GM21526 (cell line): ENCODE measurements at regions not wholly inside any gene's neighbourhood (a gene's known extent, or its start where the extent isn't known, plus 50 kb on each side); places are given as distances from the start of the nearest gene placed in this dataset.
"Not testable (repeated sequence)": the region's sequence is repeated elsewhere in the genome, so short reads cannot be mapped to it uniquely, and the experiment has no call there.

ENCODE experiments used
- ATAC-seq: cut with Tn5 transposase; IDR thresholded peaks from one replicate; pipeline ENCODE4 v1.9.1; 2021; ENCODE audit warnings: moderate library complexity; ENCODE audit not compliant: unreplicated experiment, low FRiP score

DNA sequence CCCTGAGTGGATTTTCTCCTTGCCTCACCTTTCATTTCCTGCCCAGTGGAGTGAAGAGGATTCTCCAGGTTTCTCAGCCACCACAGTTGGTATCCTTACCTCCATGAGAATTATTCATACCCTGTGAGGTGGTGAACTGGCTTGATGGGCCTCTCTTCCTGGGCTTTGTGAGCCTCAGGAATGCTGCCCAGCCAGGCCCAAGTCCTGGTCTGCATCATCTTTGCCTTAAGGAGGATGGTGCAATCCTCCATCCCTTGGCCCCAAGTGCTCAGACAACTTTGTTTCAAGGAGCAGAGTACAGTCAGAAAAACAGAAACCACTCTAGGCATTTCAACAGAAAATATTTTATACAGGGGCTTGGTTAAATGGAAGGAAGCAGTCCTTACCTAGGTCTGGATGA is 114.2 kb upstream of the CADM1 start:
- ATAC-seq, result no peak

DNA sequence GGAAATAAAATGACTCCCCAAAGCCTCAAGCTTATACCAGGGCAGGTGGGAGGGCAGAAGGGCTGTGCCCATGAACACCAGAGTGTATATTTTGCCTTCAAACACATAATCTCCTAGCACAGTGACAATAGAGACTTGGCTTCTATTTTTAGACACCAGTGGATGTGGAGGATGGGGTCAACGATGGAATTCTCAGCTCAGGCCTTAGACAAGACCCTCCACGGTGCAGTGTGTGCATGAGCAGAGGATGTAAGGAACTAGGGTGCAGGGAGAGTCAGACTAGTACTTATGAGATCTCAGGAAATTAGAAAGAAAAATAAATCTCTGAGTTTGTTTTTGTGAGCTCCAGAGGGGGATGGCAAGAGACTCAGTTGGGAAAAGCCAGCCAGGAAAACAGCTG is 113.6 kb upstream of the CADM1 start:
- ATAC-seq, result no peak

DNA sequence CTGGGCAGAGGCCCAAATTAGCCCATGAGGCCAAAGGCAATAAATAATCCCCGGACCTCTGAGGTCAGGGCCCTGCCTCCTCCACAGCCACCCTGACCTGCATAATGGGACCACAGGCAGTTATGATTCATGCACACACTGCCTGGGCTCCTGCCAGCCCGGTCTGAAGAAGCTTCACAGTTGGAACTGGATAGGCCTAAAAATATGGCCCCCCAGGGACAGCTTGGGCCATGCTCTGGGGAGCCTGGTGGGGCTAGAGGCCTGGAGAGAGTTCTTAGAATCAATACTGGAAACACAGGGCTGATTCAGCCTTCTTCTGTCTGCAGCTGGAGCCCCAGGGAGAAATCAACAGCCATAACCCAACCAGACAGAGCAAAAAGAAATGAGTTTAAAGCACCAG is 112.8 kb upstream of the CADM1 start:
- no peak for ATAC-seq

DNA sequence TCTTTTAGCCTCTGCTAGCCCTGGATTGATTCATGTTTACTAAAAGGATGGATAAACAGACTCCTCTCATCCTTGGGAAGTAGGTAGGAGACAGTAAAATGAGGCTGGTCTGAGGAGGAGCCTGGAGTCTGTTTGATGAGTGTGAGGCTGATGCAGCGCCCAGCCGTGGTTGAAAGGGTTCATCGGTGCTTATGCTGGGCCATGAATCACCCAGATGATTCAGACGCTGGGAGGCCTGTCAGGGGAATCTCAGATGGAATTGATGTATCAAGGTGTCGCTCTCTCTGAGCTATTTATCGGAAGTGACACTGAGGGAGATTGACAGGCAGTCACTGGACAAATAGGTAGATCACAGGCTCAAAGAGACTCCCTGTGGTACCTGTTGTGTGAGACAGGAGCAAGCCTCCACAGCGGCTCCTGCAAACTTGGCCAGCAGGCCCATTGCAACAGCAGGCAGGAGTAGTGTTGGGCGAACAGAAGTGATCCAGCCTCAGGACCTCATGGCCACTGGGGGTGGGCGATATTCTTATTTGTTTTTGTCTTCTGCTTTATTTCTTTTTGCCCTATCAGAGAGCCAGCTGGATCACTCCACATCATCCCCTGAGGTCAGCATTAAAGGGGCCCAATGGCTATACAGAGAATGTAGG is 109.9 kb upstream of the CADM1 start:
- no peak for ATAC-seq

DNA sequence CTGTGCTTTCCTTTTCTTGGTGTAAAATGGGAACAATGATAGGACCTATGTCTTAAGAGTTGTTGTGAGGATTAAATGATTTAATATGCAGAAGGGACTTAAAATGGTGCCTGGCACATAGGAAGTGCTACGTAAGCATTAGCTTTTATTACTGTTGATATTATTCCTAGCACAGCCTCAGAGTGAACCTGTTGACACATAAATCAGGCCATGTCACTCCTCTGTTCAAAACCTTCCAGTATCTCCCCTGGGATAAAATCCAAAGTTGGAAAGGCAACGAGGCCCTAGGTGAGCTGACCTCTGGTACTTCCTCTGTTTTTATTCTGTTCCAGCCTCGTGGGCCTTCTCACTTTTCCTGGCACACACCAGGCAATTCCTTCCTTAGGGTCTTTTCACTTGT is 108.8 kb upstream of the CADM1 start:
- no peak for ATAC-seq

DNA sequence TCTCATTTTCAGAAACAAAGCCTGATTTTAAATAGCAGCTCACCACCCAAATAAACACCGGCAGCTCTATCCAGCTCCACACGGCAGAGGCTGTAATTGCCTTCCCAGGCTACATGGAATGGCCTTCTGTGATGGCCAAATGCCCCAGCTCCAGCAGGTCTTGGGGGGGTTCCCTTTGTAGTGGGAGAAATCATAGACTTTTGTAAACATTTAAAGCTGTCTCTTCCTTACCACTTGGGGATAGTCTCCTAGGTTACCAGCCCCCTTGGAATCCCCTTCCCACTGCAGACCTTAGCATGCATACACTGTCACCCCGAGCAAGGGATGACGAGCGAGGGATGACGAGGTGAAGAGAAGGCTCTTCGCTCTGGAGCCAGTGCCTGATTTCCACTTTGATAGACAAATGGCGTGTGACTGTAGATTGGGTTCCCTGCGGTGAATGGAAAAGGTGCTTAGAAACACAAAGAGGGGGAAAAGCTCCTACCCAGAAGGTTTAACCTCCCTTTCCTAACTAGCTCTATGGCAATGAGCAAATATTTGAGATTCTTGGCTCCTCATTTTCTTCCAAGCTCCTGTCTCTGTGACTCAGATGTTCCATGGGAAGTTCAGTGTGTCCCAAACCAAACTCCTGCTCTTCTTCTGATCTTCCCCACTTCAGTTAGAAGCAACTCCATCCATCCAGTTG is 108.0 kb upstream of the CADM1 start:
- no peak for ATAC-seq

DNA sequence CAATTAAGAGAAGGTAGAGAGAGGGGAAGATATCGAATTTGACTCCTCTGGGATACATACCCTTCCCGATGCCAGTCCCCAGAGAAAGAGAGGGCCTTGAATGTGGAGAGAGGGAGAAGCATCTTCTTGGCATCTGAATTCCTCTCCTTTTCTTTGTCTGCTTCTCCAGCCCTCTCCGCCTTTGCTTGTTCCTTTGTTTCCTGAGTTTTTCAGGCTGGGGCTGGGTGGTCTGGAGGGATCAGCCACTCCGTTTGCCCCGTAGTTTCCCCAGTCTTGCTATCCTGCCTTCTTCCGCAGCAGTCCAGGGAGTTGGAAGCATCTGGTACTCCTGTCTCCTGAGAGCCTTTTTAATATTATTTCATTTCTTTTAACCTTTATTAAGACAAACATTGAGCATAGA is 107.1 kb upstream of the CADM1 start:
- ATAC-seq, result no peak

DNA sequence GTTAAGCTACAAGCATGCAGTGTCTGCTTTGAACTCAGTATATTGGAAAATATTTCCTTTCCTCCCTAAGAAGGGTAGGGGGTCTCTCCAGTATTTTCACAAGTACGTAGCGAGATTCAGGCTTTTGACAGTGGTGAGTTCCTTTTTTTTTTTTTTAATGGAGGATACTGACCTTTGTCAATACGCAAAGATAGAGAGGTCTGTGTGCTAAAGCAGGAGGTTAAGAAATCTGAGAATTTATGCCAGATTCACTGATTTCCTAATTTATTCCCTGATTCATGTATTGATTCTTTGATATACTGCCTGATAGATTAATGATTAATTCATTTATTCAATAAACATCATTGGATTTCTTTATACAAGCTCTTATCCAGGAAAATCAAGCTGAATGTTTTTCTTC is 106.7 kb upstream of the CADM1 start:
- ATAC-seq, result no peak

DNA sequence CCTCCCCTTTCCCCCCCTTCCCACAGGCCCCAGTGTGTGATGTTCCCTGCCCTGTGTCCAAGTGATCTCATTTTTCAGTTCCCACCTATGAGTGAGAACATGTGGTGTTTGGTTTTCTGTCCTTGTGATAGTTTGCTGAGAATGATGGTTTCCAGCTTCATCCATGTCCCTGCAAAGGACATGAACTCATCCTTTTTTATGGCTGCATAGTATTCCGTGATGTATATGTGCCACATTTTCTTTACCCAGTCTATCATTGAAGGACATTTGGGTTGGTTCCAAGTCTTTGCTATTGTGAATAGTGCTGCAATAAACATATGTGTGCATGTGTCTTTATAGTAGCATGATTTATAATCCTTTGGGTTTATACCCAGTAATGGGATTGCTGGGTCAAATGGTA is 106.0 kb upstream of the CADM1 start:
- ATAC-seq, result not testable (repeated sequence)

DNA sequence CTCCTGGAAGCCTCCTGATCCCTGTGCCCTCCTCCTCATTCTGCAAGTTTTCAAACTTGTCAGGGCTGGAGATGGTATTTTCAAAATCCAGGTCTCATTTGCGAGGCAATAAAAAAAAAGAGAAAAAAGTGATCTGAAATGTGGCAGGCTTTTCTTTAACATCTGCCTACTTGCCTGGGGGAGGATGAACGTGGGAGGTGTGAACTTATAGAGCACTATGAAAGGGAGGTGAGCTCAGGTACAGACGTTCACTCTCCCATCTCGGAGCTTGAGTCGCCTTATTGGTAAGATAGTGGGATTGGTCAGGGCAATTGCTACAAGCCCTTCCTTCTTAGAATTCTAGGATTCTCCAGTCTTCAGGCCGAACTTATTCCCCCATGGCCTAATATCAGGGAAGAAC is 104.8 kb upstream of the CADM1 start:
- no peak for ATAC-seq

DNA sequence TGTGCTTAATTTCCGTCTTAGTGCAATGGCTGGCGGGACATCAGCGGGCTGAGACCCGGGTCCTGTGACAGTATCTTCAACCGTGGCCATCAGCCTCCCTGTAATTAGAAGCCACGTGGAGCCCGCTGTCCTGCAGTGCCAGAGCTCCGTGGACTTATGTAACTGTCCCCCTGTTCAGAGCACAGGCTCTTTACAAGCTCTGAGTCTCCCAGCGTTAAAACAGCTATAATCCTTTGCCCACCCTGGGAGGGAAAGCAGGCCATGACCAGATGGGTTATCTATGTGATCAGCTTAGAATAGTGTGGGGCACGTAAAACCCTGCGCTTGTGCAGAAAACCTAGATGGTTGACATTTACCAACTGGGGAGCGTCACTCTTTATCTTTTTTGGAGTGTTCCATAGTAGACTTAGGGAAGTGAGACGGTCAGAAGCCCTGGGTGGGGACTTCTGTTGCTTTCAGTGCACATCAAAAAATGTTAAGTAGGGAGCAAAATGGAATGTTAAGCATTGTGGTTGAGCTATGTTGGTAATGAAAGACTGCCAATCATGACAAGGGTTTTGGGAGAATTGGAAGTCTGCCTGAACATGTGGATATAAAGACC is 103.5 kb upstream of the CADM1 start:
- ATAC-seq, result no peak

DNA sequence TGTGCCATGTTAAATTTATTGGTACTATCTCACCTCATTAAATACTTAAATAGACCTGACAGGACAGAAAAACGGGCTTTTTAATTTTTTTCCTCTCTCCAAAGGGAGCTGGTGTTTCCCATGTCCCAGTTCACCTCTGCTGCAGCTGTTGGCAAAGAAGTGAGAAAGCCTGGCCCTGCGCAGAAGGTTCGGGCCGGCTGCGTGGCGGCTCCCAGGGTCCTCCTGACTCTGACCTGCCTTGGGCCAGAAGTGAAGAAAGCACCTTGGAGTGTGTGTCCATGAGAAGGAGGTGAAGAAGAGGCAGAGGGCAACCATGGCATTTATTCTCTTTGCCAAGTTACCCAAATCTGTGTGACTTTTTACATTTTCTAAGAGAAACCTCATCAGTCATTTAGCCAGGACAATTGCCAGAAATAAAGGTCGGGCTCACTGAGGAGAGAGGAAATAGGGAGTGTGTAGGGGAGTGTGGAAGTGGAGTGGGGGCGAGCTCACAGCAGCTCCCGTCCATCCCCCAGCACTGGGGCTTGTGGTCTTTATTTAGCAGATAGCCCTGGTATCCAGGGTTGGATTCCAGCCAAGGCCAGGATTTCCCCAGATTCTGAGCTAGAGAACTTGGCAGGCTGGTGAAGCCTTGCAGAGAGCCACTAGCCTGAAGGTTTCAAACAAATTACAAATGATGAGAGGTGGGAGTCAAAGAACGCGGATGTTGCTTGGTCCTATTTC is 102.4 kb upstream of the CADM1 start:
- no peak for ATAC-seq

DNA sequence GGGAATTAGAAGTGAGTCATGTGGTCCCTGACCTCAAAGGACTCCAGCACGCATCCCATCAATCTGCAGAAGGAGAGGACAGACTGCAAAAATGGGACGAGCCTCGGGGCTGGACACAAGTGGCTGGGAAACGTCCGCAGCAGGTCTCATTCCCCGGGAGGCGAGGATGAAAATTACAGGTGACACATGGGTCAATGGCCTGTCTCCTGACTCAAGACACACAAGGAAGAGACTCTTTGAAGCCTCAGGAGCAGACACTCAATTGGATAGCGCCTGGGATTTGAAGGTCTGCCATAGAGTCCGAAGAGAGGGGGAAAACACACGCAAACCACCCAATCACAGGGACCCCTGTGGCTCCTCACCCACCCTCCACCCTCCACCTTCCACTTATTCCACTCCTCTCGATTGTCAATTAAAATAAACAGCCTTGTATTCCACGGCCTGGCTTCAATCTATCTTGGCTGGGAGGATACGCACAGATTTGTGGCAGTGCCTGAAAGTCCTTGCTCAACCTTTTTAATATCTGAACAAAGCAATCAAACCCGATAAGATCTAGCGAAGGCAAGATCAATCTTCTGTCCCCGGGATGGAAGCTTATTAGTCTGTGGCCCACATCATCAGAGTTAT is 101.8 kb upstream of the CADM1 start:
- ATAC-seq, result no peak

DNA sequence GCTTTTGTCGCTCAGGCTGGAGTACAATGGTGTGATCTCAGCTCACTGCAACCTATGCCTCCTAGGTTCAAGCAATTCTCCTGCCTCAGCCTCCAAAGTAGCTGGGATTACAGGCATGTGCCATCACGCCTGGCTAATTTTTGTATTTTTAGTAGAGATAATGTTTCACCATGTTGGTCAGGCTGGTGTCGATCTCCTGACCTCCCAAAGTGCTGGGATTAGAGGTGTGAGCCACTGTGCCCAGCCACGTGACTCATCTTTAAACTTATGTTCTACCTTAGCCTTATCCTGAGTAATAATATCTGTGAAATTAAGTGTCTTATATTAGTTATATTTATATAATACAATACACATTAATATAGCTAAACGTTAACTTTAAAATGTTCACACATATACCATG is 101.2 kb upstream of the CADM1 start:
- ATAC-seq, result not testable (repeated sequence)

DNA sequence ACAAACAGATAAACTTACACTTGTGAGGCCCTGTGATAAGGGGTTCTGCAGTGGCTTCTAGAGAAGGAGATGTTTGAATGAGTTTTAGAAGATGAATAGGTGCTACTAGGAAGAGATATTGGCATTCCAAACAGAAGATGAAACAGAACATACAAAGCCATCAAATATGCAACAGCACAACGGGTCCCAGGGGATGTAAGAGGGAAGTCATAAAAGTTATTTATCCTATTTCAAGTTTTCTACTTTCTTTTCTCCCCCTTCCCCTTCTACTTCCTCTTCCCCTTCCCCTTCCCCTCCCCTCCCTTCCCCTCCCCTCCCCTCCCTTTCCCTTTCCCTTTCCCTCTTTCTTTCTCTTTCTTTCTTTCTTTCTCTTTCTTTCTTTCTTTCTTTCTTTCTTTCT is 94.9 kb upstream of the CADM1 start:
- ATAC-seq, result no peak

DNA sequence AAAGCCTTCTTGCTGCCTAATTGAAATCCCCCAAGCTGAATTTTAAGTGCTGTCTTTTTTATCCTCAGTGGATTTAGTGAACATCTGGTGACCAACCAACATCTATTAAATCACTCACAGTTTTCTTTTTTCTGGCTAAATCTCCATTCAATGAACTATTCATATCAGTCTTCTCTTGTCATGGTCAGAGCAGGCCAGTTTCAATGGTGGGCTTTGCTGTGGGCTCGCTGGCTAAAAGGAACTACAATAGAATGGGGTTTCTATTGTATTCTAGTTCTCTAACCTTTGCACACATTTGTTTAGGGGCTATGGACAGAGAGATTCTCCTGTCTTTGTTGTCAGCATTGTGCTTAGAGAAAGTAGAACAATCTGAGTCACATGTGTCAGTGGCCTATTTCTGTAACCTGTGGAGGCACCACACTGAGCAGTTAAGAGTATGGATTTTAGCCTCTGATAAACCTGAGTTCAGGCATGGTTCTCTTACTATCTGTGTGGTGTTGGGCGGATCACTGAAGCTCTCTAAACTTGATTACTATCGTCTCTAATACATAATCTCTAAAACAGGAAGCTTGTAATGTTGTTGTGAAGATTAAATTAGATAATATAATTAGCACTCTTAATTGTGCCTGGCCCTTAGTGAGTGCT is 94.2 kb upstream of the CADM1 start:
- no peak for ATAC-seq

DNA sequence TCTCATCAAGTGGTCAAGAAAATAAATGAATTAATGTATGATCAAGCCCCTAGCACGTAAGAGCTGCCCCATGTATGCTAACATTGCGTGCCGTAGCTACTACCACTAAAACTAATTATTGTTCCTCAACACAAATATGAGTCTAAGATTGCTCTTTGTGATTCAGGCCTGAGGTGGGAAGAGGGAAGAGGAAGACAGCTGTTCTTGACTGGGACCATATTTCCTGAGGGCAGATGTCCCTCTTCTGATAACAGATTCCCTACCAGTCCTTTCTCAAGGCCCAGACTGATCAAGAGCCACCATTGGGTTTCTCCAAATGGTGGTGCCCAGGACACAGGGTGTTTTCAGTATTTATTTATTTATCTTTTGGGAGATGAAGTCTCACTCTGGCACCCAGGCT is 87.2 kb upstream of the CADM1 start:
- no peak for ATAC-seq

DNA sequence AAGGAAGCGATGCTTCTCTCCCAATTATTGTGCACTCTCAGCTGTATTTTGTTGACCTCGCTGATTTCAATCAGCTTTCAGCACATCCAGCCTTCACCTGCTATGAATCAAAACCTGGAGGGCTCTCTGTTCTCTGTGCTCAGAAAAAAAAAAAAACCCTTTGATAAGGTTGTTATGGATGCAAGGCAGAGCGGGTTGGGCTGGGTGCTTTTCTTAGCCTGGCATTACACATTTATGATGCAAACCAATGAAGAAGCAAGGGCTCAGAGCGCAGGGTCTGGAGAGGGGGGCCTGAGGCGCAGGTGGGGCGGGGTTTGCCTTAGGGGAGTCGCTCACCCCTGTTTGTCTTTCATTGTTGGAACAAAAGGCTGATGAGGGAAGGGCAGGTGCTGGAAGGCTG is 86.0 kb upstream of the CADM1 start:
- ATAC-seq, result no peak

DNA sequence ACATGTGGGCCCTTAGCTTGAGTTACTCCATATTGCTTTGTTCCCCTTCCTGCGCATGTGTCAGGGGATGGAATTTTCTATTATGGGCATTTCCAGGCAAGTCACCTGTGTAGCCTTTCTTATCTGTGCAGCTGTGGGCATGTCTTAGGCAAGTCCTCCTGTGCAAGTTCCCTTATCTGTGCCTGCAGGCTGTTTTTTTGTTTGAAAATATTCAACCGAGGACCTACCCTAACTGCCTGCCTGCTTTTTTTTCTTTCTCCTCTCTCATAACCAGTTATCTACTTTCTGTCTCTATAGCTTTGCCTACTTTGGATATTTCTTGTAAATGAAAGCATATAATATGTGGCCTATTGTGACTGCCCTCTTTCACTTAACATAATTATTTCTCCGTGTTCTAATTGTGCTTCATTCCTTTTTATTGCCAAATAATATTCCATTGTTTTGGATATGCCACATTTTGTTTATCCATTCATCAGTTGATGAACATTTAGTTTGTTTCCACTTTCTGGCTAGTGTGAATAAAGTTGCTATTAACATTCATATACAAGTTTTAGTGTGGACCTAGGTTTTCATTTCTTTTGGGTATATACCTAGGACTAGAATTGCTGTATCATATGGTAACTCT is 83.6 kb upstream of the CADM1 start:
- ATAC-seq, result no peak

DNA sequence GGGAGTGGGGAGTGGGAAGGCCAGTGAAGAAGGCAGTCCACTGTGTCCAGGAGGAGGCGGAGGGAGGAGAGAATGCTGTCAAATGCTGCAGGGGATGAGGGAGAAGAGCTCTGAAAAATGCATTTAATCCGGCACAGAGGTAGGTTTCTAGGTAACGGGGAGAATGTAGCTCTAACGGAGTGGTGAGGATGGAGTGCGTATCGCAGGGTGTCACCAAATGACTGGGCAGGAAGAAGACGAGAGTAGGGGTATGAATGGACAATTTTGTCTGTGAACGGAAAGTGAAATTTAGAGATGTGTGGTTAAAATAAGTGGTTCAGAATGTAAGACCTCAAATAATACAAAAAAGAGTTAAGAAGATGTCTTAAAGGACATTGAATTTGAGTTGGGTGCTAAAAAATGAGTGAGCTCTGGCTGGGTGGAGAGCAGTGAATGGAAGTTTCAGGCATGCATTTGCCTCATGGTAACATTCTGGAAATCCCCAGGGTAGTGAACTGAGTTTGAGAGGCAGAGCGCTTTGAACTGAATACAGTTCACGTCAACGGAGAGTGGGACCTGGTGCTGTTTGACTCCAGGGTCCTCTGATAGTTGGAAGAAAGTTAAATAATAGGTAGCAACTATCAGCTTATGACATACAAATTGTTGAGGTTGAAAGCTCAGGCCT is 81.3 kb upstream of the CADM1 start:
- ATAC-seq, result peak; percentile 91
